Fibroblast of skin of right quadriceps (primary cell): ENCODE measurements at regions not wholly inside any gene's neighbourhood (a gene's known extent, or its start where the extent isn't known, plus 50 kb on each side); places are given as distances from the start of the nearest gene placed in this dataset.

ENCODE experiments used
- DNase-seq: peaks from one replicate; pipeline ENCODE4 v3.0.0-alpha.2; 2013

DNA sequence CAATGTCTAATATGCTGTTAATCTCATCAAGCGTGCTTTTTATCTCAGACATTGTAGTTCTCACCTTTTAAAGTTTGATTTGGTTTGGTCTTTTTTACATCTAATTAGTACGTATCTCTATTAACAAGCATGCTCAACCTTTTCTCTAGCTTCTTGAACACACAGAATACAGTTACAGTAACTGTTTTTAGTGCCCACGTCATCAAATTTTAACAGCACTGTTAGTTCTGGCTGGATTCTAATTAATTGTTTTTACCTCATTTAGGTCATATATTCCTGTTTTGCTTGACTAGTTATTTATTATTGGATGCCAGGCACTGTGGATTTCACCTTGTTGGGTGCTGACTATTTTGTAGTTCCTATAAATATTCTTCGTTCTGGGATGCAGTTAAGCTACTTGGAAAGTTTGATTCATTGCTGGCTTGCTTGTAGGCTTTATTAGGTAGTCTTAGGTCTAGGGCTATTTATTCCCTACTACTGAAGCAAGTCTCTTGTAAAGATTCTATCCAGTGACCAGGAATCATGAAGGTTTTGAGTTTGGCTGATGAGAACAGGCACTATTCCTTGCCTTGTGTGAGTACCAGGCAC, 263.0 kb downstream of the ETAA1 start:
- DNase-seq = no peak

DNA sequence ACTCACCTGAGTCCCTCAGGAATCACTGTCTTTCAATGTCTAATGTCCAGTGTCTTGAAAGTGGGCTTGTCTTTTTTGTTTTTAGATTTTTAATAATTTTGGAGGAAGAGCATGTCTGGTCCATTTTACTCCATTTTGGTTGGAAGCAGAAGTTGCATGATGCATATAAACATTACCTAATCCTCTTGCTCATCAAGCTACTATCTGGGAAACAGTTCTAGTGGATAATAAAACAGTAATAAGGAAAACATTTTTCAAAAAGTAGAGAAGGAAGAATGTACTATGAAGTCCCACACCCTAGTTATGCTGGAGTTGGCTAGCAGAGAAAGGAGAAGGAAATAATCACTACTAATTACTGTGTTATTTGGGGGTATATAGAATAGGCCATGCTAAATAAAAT, 263.7 kb downstream of the ETAA1 start:
- DNase-seq = no peak

DNA sequence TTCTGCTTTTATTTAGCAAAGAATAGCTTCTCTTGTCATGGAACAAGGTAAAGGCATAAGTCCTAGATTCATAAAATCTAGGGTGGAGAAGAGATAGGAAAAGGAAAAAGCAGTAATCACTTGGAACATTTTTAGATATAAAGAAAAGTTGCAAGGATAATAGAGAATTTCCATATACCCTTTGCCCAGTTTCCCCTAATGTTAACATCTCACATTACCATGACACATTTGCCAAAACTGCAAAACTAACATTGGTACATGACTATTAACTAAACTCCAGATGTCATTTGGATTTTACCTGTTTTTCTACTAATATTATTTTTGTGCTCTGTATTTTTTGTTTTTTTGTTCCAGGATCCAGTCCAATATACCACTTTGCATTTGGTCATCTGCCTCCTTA, 265.1 kb downstream of the ETAA1 start:
- DNase-seq = no peak

GRCh38 chr2:67663776-67664175, 266.6 kb downstream of the ETAA1 start:
- DNase-seq = no peak

DNA sequence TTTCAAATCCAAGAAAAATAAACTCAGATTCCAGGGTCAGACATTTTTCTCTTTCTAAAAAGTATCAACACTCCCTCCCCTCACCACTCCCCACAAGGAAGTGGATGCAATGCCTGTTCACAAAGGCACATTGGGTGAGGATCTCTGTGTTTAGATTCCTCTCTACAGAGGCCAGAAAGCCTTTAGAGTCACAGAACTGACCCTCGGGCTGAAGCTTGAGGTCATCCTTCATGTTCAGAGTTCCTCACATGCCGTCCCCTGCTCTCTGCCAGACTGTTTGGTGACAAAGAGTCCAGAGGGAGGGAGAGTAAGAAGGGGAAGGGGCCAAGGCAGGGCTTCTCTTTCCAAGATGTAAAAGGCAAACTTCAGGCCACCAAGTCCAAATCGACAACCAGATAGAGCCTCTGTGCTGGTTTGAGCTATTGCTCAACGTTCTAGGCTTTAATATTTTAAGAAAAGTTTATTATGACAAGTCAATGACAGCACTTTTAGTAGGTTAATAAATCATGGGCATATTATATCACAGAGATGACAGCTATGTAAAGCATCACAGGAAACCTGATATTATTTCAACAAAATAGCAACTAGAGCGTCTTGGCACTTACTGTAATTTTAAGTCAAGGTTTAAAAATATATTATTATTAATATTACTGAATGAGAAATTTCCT, 269.4 kb downstream of the ETAA1 start:
- DNase-seq = peak; percentile 40

DNA sequence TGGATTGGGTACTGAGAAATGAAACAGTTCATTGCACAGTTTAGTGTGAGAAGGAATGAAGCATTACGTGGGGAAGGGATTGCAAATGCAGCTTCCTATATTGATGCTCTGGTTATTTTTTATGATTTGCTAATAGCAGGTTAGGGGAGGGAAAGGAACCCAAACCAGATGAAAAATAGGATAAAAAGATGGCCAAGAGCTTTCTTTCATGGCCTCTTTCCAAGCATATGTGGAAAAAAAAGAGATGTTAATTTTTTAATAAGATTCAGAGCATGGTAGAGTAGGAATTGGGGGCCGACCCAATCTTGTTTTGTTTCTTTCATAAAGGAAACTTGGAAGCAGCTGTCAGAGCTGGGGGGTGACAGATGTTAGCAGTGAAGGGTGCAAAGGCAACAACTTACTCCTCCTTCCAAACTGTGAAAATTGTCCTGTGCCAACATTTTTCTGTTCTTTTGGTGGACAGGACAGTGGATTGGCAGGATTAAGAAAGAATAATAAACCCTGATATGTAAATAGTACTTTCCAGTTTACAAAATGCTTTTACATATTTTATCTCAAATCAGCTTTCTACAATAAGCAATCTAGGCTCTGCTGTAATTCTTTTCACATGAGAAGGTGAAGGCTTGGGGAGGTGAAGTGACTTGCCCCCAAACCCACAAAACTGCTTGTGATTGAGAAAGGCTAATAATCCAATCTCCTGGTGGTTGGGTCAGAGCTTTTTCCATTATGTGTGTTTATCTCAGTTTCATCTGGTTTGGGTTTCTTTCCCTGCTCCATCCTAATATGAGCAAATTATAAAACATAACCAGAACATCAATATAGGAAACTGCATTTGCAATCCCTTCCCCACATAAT, 270.1 kb downstream of the ETAA1 start:
- DNase-seq = no peak

GRCh38 chr2:67668538-67668937, 271.4 kb downstream of the ETAA1 start:
- no peak for DNase-seq

DNA sequence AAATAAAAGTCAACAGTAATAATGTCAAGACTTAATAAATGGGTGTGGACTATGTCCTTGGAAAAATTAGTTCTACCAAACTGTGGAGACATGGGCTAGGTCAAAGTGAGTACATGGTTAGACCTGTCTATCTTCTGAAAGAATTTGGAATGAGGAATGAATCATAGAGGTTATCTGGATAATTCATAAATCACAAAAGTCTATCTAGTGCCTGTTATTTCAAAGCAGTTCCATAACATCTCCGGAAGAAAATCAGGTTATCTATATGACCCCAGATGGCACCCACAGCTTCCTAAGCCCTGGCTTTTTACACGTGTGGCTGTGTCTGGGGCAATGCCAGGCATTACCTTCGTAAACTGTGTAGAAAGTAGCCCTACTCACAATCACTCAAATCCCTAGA, 272.0 kb downstream of the ETAA1 start:
- DNase-seq = no peak

- DNase-seq = no peak
These were observed 272.6 kb downstream of the ETAA1 start for GRCh38 chr2:67669766-67670165.

DNA sequence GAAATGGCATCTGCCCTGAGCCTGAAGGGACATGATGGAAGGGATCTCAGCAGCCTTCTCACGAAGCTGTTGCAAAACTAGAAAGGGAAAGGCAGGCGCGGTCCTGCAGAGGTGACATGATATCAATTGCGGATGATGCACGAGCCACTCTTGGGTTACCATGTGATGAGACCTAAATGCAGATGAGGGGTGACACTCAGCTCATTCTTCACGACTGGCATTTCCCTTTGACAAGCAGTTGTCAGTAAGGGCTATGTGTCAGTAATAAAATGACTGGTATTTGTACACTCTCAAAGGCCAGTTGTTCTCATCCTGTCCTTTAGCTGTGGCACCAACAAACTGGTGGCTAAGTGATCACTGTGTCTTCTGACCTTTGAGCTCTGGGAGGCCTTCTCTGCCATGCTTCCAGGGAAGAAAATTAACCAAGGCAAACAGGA, 273.6 kb downstream of the ETAA1 start:
- DNase-seq = no peak

GRCh38 chr2:67671464-67672450, 274.6 kb downstream of the ETAA1 start:
- DNase-seq = no peak

GRCh38 chr2:67674668-67675067, 277.5 kb downstream of the ETAA1 start:
- DNase-seq = no peak

- DNase-seq = no peak
These were observed 287.9 kb downstream of the ETAA1 start for GRCh38 chr2:67684991-67685390.

DNA sequence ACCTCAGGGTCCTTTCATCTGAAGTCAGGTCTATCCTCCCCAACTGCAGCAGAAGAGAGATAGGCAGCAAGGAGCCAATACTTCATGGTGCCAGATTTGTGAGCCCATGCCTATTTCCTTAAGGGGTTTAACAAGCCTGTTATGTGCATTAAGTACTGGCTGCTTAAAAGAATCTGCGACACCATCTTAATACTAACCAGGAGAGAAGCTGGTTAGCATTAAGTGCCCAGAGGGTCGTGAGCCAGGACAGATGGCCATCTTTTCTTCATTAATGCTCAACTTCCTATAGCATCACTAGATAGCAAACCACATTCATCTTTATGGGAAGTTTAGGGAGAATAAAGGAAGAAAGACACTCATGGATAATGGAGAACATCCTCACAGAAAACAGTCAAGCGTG, 289.1 kb downstream of the ETAA1 start:
- DNase-seq = no peak

GRCh38 chr2:67689186-67689585, 292.1 kb downstream of the ETAA1 start:
- DNase-seq = no peak

- DNase-seq = no peak
These were observed 292.5 kb downstream of the ETAA1 start for GRCh38 chr2:67689651-67690050.

DNA sequence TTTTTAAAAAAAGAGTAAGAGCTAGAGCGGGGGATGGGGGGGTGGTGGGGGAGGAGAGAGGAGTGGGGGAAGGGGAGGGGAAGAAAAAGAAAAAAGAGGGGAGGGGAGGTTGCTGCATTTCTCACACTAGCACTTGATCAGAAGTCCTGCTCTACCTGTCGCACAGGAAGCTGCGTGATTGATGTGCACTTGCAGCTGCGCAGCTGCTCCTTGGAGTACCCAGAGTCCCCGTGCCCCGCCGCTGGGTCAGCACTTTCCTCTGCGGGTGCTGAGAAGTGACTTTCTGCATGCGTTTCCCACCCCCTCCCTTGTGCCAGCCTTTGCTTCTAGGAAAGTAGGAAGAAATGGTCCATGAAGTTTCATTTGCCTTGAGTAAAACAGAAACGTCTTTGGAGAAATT, 297.3 kb downstream of the ETAA1 start:
- no peak for DNase-seq

DNA sequence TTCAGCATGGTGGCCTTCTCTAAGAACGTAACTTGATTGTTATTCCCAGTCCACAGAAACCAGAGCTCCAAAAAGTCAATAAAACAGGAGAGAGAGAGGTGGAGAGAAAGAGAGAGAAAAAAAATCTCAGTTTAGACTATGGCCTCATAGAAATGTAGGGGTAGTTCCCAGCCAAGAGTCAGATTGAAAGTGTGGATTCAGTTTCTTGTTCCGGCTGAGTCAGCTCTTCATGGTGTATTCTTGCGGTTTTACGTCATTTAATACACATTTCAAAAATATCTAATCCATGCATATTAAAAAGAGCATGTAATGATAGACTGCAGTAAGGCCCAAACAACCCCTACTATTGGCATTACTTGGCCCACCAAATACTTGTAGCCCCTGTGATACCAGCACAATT, 303.9 kb downstream of the ETAA1 start:
- DNase-seq = peak; percentile 29

DNA sequence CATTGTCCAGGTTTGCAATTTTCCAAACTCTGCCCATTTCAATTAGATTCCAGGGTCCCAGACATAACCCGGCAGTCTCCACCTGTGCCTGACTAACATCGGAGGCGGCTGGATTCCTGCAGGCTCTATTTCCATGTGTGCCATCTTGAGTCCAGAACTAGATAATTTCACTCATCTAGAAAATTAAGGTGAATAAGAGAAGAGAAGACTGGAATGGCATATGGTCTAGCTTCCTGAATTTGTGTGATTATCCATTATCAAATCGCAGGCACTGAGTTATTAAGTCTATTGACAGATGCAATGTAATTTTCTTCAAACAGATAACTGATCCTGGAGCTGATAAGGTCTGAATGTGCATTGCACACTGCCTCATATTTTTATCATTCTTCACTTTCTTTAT, 305.2 kb downstream of the ETAA1 start:
- no peak for DNase-seq

DNA sequence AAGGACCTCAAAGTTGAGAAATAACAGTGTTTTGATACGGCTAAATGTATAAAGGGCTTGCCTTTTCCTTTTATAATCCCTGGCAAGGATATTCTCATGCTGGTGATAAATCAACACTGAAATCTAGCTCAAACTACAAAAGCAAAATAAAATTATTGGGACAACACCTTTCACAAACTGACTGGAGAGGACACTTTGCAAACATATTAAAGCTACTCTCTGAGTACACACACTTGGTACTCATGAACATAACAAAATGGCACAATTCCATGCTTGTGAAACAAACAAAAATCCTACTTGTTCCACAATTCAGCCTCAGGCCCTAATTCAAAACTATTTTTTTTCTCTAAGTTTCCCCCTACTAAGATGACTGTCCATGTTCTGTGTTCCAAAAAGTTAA, 305.8 kb downstream of the ETAA1 start:
- no peak for DNase-seq

- DNase-seq = no peak
These were observed 308.9 kb downstream of the ETAA1 start for GRCh38 chr2:67706082-67706481.

- no peak for DNase-seq
These were observed 310.8 kb downstream of the ETAA1 start for GRCh38 chr2:67707896-67708295.

DNA sequence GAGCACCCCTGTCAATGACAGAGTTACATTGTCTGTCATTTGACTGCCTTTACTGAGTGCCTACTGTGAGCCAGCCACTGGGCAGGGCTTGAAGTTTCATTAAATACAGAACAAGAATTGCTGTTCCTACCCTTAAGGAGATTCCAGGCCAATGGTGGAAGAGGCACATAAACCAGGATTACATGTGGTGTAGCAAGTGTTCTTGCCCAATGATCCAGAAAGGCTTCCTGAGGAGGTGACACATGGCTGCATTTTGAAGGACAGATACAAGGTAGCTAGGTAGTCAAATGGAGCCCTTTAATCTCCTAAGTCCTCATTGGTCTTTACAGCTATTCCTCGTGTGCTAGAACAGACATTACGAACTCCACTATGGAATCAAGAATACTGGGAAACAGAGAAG, 312.7 kb downstream of the ETAA1 start:
- DNase-seq = no peak
